ENCODE measurements at regions not wholly inside any gene's neighbourhood (a gene's known extent, or its start where the extent isn't known, plus 50 kb on each side); places are given as distances from the start of the nearest gene placed in this dataset.

DNA sequence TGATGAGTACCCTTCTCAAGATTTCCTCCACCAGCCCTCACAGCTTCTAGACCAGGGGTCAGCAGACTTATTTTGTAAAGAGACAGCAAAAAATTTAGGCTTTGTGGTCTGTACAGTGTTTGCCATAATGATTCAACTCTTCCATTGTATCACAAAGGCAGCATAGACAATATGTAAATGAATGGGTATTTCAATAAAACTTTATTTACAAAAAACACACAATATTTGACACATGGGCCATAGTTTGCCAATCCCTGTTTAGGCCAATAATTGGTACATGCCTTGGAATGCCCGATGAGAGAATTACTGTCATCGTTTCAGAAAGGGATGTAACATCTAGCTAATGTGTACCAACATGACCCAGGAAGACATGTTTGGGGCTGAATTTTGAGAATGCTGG lies 178.9 kb upstream of the GALNT2 start:
- TF ChIP-seq, protein P1, sequence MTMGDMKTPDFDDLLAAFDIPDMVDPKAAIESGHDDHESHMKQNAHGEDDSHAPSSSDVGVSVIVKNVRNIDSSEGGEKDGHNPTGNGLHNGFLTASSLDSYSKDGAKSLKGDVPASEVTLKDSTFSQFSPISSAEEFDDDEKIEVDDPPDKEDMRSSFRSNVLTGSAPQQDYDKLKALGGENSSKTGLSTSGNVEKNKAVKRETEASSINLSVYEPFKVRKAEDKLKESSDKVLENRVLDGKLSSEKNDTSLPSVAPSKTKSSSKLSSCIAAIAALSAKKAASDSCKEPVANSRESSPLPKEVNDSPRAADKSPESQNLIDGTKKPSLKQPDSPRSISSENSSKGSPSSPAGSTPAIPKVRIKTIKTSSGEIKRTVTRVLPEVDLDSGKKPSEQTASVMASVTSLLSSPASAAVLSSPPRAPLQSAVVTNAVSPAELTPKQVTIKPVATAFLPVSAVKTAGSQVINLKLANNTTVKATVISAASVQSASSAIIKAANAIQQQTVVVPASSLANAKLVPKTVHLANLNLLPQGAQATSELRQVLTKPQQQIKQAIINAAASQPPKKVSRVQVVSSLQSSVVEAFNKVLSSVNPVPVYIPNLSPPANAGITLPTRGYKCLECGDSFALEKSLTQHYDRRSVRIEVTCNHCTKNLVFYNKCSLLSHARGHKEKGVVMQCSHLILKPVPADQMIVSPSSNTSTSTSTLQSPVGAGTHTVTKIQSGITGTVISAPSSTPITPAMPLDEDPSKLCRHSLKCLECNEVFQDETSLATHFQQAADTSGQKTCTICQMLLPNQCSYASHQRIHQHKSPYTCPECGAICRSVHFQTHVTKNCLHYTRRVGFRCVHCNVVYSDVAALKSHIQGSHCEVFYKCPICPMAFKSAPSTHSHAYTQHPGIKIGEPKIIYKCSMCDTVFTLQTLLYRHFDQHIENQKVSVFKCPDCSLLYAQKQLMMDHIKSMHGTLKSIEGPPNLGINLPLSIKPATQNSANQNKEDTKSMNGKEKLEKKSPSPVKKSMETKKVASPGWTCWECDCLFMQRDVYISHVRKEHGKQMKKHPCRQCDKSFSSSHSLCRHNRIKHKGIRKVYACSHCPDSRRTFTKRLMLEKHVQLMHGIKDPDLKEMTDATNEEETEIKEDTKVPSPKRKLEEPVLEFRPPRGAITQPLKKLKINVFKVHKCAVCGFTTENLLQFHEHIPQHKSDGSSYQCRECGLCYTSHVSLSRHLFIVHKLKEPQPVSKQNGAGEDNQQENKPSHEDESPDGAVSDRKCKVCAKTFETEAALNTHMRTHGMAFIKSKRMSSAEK (CRISPR knock-in tag; IDR thresholded peaks at IDR 0.05; ENCODE audit: borderline replicate concordance), result no peak
- TF ChIP-seq, protein P2, sequence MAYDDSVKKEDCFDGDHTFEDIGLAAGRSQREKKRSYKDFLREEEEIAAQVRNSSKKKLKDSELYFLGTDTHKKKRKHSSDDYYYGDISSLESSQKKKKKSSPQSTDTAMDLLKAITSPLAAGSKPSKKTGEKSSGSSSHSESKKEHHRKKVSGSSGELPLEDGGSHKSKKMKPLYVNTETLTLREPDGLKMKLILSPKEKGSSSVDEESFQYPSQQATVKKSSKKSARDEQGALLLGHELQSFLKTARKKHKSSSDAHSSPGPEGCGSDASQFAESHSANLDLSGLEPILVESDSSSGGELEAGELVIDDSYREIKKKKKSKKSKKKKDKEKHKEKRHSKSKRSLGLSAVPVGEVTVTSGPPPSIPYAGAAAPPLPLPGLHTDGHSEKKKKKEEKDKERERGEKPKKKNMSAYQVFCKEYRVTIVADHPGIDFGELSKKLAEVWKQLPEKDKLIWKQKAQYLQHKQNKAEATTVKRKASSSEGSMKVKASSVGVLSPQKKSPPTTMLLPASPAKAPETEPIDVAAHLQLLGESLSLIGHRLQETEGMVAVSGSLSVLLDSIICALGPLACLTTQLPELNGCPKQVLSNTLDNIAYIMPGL (CRISPR knock-in tag; IDR thresholded peaks at IDR 0.05), result no peak
- TF ChIP-seq, protein P3, sequence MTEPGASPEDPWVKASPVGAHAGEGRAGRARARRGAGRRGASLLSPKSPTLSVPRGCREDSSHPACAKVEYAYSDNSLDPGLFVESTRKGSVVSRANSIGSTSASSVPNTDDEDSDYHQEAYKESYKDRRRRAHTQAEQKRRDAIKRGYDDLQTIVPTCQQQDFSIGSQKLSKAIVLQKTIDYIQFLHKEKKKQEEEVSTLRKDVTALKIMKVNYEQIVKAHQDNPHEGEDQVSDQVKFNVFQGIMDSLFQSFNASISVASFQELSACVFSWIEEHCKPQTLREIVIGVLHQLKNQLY (CRISPR knock-in tag; IDR thresholded peaks at IDR 0.05), result no peak
- TF ChIP-seq, protein P4, sequence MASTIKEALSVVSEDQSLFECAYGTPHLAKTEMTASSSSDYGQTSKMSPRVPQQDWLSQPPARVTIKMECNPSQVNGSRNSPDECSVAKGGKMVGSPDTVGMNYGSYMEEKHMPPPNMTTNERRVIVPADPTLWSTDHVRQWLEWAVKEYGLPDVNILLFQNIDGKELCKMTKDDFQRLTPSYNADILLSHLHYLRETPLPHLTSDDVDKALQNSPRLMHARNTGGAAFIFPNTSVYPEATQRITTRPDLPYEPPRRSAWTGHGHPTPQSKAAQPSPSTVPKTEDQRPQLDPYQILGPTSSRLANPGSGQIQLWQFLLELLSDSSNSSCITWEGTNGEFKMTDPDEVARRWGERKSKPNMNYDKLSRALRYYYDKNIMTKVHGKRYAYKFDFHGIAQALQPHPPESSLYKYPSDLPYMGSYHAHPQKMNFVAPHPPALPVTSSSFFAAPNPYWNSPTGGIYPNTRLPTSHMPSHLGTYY (CRISPR knock-in tag; IDR thresholded peaks at IDR 0.05), result no peak
- TF ChIP-seq, protein P5, sequence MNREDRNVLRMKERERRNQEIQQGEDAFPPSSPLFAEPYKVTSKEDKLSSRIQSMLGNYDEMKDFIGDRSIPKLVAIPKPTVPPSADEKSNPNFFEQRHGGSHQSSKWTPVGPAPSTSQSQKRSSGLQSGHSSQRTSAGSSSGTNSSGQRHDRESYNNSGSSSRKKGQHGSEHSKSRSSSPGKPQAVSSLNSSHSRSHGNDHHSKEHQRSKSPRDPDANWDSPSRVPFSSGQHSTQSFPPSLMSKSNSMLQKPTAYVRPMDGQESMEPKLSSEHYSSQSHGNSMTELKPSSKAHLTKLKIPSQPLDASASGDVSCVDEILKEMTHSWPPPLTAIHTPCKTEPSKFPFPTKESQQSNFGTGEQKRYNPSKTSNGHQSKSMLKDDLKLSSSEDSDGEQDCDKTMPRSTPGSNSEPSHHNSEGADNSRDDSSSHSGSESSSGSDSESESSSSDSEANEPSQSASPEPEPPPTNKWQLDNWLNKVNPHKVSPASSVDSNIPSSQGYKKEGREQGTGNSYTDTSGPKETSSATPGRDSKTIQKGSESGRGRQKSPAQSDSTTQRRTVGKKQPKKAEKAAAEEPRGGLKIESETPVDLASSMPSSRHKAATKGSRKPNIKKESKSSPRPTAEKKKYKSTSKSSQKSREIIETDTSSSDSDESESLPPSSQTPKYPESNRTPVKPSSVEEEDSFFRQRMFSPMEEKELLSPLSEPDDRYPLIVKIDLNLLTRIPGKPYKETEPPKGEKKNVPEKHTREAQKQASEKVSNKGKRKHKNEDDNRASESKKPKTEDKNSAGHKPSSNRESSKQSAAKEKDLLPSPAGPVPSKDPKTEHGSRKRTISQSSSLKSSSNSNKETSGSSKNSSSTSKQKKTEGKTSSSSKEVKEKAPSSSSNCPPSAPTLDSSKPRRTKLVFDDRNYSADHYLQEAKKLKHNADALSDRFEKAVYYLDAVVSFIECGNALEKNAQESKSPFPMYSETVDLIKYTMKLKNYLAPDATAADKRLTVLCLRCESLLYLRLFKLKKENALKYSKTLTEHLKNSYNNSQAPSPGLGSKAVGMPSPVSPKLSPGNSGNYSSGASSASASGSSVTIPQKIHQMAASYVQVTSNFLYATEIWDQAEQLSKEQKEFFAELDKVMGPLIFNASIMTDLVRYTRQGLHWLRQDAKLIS (CRISPR knock-in tag; IDR thresholded peaks at IDR 0.05; ENCODE audit: borderline replicate concordance), result no peak
- no peak for TF ChIP-seq JUN (CRISPR knock-in tag; IDR thresholded peaks at IDR 0.05)
- no peak for TF ChIP-seq ZNF219 (CRISPR knock-in tag; IDR thresholded peaks at IDR 0.05; ENCODE audit: borderline replicate concordance)
- TF ChIP-seq CBFB (CRISPR knock-in tag; IDR thresholded peaks at IDR 0.05; ENCODE audit: low read depth), result no peak
- no peak overlapping the region for H3K4me3 Mint-ChIP-seq
- no peaks in the 10 kb centered on the region for H3K36me3 Mint-ChIP-seq
- DNase-seq (ENCODE audit: low spot score) (no peak), ATAC-seq (no peak)
- H3K27ac Mint-ChIP-seq, result no peak overlapping the region
- H3K27me3 Mint-ChIP-seq (ENCODE audit: low read depth), result no peaks in the 10 kb centered on the region
- CTCF ChIA-PET, result no interaction called here
- H3K9me3 Mint-ChIP-seq, result peaks cover 11% of the 10 kb centered on the region
- POLR2A ChIA-PET, result no interaction called here
- 0 out of 2 replicates have a peak, but pooled peaks cover under 1% of the 10 kb centered on the region for H3K4me1 Mint-ChIP-seq

DNA sequence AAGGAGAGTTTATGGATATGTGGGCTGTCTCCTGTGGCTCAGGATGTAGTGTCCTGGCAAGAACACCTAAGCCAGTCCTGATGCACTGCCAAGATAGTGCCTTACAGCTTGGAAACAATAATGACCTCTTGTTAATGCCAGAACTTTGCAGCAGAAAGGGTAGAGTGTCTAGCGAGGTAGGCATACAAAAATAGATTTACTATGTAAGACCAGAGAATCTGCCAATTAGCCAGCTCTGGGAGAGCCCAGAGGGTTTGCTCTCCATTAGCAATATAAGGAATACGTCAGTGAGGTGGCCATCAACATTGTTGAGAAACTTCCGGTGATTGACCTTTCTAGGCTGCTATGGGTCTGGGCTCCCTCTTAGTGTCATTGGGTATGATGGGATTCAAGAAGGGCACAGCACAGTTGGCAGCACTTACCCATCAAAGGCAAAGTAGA lies 178.5 kb upstream of the GALNT2 start:
- ChIA-PET POLR2A (no interaction called here), CTCF (no interaction called here)
- DNase-seq (ENCODE audit: low spot score), result no peak
- Mint-ChIP-seq H3K4me1 (no peaks in the 10 kb centered on the region), H3K4me3 (no peak overlapping the region), H3K9me3 (peaks cover 11% of the 10 kb centered on the region), H3K36me3 (no peaks in the 10 kb centered on the region), H3K27me3 (ENCODE audit: low read depth) (no peaks in the 10 kb centered on the region), H3K27ac (no peak overlapping the region)
- no peak for ATAC-seq
- TF ChIP-seq NFYB (CRISPR knock-in tag; conservative IDR thresholded peaks at IDR 0.05; ENCODE audit: low read depth) (no peak), FOXJ3 (CRISPR knock-in tag; IDR thresholded peaks at IDR 0.05; ENCODE audit: borderline replicate concordance) (no peak), EMX1 (CRISPR knock-in tag; IDR thresholded peaks at IDR 0.05) (no peak)
- TF ChIP-seq, protein P6, sequence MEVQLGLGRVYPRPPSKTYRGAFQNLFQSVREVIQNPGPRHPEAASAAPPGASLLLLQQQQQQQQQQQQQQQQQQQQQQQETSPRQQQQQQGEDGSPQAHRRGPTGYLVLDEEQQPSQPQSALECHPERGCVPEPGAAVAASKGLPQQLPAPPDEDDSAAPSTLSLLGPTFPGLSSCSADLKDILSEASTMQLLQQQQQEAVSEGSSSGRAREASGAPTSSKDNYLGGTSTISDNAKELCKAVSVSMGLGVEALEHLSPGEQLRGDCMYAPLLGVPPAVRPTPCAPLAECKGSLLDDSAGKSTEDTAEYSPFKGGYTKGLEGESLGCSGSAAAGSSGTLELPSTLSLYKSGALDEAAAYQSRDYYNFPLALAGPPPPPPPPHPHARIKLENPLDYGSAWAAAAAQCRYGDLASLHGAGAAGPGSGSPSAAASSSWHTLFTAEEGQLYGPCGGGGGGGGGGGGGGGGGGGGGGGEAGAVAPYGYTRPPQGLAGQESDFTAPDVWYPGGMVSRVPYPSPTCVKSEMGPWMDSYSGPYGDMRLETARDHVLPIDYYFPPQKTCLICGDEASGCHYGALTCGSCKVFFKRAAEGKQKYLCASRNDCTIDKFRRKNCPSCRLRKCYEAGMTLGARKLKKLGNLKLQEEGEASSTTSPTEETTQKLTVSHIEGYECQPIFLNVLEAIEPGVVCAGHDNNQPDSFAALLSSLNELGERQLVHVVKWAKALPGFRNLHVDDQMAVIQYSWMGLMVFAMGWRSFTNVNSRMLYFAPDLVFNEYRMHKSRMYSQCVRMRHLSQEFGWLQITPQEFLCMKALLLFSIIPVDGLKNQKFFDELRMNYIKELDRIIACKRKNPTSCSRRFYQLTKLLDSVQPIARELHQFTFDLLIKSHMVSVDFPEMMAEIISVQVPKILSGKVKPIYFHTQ (CRISPR knock-in tag; IDR thresholded peaks at IDR 0.05), result no peak
- TF ChIP-seq, protein P7, sequence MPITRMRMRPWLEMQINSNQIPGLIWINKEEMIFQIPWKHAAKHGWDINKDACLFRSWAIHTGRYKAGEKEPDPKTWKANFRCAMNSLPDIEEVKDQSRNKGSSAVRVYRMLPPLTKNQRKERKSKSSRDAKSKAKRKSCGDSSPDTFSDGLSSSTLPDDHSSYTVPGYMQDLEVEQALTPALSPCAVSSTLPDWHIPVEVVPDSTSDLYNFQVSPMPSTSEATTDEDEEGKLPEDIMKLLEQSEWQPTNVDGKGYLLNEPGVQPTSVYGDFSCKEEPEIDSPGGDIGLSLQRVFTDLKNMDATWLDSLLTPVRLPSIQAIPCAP (CRISPR knock-in tag; IDR thresholded peaks at IDR 0.05), result no peak
- TF ChIP-seq, protein P8, sequence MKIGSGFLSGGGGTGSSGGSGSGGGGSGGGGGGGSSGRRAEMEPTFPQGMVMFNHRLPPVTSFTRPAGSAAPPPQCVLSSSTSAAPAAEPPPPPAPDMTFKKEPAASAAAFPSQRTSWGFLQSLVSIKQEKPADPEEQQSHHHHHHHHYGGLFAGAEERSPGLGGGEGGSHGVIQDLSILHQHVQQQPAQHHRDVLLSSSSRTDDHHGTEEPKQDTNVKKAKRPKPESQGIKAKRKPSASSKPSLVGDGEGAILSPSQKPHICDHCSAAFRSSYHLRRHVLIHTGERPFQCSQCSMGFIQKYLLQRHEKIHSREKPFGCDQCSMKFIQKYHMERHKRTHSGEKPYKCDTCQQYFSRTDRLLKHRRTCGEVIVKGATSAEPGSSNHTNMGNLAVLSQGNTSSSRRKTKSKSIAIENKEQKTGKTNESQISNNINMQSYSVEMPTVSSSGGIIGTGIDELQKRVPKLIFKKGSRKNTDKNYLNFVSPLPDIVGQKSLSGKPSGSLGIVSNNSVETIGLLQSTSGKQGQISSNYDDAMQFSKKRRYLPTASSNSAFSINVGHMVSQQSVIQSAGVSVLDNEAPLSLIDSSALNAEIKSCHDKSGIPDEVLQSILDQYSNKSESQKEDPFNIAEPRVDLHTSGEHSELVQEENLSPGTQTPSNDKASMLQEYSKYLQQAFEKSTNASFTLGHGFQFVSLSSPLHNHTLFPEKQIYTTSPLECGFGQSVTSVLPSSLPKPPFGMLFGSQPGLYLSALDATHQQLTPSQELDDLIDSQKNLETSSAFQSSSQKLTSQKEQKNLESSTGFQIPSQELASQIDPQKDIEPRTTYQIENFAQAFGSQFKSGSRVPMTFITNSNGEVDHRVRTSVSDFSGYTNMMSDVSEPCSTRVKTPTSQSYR (CRISPR knock-in tag; IDR thresholded peaks at IDR 0.05), result no peak
